CD4-positive, alpha-beta T cell treated with Interleukin-15 for 4 hours (primary cell): ENCODE measurements at regions not wholly inside any gene's neighbourhood (a gene's known extent, or its start where the extent isn't known, plus 50 kb on each side); places are given as distances from the start of the nearest gene placed in this dataset.
"Not testable (repeated sequence)": the region's sequence is repeated elsewhere in the genome, so short reads cannot be mapped to it uniquely, and the experiment has no call there.

Experiments used
- DNase-seq: peaks from one replicate; pipeline ENCODE4 v3.0.0-alpha.2; 2020; ENCODE audit warnings: low spot score

DNA sequence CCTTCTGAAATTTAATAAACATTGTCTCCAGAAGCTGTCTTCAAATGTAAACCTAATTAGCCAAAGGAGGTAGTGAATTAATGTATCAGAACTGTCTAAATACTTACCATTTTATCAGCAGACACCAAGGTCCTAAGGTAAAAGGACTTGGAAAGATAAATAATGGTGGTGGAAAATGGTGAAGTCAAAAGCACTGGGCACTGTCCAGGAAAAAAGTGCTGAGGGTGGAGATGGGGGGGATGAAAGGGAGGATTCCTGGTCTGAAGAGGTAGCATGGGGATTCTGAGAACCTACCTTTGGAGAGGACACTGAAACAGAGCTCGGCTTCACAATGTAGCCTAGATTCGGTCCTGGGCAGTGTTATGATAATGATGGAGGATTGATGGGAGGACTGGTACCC is 149.0 kb upstream of the DPH6 start:
- DNase-seq: no peak

- DNase-seq: no peak
Observed at GRCh38 chr15:35696767-35697231, 150.8 kb upstream of the DPH6 start.

GRCh38 chr15:35697549-35698299 is 151.8 kb upstream of the DPH6 start:
- no peak for DNase-seq

- no peak for DNase-seq
Observed at GRCh38 chr15:35698331-35698730, 152.4 kb upstream of the DPH6 start.

- no peak for DNase-seq
Observed at GRCh38 chr15:35698966-35699575, 153.1 kb upstream of the DPH6 start.

GRCh38 chr15:35700091-35700593 is 154.2 kb upstream of the DPH6 start:
- not testable (repeated sequence) for DNase-seq

- no peak for DNase-seq
Observed at GRCh38 chr15:35701402-35702046, 155.6 kb upstream of the DPH6 start.

DNA sequence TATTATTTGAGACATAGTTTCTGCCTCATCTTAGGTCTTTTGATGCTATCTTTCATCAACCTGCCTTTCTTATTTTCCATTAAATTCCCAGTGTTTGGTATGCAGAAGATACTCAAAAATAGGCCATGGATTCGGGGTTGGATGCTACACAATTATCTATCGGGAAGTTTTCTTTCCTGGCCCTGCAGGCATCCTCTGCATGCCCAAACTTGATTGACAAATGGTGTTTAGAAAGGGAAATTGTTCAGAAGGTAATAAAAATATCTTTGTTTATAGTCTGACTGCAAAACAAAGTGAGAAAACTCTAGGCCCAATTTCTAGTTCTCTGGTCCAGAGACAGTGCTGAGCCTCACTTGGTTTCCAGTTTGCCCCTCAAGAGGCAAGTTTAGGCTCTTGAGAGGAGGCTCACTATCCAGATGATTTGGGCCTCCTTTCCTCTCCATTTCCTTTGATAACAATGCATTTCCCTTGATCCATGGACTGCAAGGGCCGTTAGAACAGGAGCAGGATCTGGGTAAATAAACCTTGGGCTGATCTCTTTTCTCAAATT is 157.1 kb upstream of the DPH6 start:
- no peak for DNase-seq

DNA sequence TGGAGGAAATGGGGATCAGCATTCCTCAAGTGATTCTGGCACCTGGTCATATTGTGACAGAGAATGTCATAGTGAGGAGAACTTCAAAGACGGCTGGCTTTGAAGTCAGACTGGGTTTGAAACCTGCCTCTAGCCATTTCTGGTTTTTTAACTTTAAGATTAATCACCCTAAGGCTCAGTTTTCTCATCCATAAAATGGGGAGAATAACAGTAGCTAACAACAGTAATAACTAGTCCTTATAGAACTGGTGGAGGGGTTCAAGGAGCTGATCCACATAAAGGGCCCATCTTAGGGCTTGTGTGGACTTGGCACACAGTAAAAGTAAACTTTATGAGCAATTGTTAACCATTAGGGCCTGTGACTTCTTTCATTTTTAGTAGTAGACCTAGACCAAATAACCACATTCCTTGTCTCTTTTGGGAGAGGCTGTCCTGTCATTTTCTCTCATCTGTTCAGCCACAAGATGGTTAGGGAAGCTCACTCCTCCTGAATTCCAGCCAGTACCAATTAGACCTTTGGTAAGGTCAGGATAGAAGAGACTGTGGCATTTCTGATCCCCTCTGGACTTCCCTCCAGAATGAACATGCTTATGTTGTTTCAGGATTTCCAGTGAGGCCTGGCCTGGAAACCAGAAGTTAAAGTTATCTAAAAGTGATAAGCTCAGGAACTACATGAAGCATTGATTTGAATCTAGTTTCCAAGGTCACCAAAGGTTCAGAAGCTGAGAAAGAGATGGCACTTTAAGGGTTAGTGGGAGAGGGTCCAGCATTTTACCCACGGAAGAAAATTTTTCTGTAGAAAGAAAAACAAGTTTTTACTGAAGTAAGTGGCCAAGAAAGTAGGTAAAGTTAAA is 159.3 kb upstream of the DPH6 start:
- no peak for DNase-seq

- DNase-seq: no peak
Observed at GRCh38 chr15:35705884-35706585, 160.1 kb upstream of the DPH6 start.

- no peak for DNase-seq
Observed at GRCh38 chr15:35712956-35713355, 167.0 kb upstream of the DPH6 start.

DNA sequence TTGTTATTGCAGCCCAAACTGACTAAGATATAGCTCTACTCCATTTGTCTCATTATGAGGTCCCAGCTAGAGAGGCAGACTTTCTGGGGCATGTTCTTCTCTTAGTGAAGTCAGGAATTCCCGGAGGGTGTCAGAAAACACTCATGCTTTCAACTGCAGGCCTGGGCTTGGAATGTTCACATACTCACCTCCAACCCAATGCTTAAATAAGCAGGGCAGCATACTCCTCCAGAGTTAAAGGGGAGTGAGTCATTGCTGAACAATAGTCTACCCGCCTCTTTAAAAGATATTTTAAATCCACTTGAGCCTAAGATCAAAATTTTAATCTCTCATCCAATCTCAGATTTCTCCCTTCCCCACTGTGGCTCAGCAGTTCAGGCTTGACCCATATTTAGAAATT is 167.8 kb upstream of the DPH6 start:
- DNase-seq: no peak

- DNase-seq: no peak
Observed at GRCh38 chr15:35717721-35718120, 171.8 kb upstream of the DPH6 start.

DNA sequence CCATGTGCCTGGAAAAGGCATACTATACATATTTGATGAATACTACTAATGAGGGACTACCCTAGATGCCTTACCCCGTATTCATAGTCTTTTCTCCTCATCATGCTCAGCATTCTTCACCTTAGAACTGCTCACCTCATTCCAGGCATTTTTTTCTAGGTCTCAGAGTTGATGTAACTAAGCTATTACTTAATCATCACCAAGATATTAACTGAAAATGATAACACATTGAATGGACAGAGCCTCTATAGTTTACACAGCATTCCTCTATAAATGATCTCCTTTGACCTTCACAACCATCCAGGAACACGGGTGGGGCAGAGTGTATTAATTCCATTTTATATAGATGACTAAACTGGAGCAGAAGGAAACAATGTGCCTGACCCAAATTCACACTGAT is 174.1 kb upstream of the DPH6 start:
- no peak for DNase-seq

GRCh38 chr15:35720984-35721383 is 175.0 kb upstream of the DPH6 start:
- DNase-seq: no peak

DNA sequence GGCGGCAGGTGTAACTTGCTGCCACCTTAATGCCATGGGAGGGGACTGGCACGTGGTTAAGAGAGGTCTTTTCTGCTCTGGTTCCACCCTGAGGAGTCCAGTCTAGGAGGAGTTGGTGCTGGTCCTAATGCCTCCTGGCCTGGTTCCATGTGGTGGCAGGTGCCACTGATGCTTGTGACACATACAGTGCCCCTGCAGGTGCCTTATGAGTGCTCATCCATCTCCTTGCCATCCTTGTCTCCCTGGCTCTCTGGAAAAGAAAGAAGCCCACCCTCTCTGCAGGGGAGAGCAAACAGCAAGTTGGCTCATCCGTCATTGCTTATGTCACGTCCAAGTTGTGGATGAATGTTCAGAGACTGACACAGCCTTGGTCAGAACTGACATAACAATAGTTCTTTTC is 175.8 kb upstream of the DPH6 start:
- no peak for DNase-seq

GRCh38 chr15:35722501-35722900 is 176.5 kb upstream of the DPH6 start:
- DNase-seq: no peak

GRCh38 chr15:35723120-35723847 is 177.3 kb upstream of the DPH6 start:
- DNase-seq: no peak

DNA sequence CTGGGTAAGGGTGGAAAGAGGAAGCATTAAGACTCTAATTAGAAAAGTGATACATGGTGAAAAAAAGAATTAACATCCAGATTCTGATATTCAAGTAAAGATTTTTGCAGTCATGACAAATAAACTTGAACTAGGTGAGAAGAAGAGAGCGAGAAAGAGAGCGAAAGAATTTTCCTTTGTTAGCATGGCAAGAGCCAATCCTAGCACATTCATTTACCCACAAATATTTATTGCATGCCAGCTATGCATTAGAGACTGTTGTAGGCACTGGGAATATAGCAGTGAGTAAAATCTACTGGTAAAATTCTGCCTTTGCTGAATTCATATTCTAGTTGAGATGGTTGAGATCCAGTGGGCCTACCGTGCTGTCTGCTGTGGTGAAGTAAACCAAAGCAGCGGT is 177.9 kb upstream of the DPH6 start:
- DNase-seq: no peak

GRCh38 chr15:35724626-35725025 is 178.7 kb upstream of the DPH6 start:
- no peak for DNase-seq

- no peak for DNase-seq
Observed at GRCh38 chr15:35725353-35725752, 179.4 kb upstream of the DPH6 start.
